H9 (cell line): ENCODE measurements at regions not wholly inside any gene's neighbourhood (a gene's known extent, or its start where the extent isn't known, plus 50 kb on each side); places are given as distances from the start of the nearest gene placed in this dataset.

Source experiments
- DNase-seq: peaks from one replicate; pipeline ENCODE4 v3.0.0-alpha.2; 2017
- H2AFZ ChIP-seq: one replicate; pipeline ENCODE4 v1.6.1; 2013; ENCODE audit warnings: mild to moderate bottlenecking, low read length, control low read depth, moderate library complexity
- H2AK5ac ChIP-seq: 2 replicates; pipeline ENCODE4 v1.6.1; 2013; ENCODE audit warnings: low read length, control low read depth, mixed read lengths; ENCODE audit not compliant: insufficient read length
- H2BK120ac ChIP-seq: one replicate; pipeline ENCODE4 v1.6.1; 2013; ENCODE audit warnings: low read depth, mild to moderate bottlenecking, low read length, control low read depth, inconsistent platforms; ENCODE audit not compliant: poor library complexity, severe bottlenecking
- H2BK12ac ChIP-seq: 2 replicates; pipeline ENCODE4 v1.6.1; 2013; ENCODE audit warnings: low read length, control low read depth, mixed read lengths, low read depth; ENCODE audit not compliant: insufficient read length
- H2BK15ac ChIP-seq: 2 replicates; pipeline ENCODE4 v1.6.1; 2013; ENCODE audit warnings: low read depth, low read length, control low read depth
- H2BK20ac ChIP-seq: one replicate; pipeline ENCODE4 v1.6.1; 2013; ENCODE audit warnings: low read depth, mild to moderate bottlenecking, low read length, control low read depth, inconsistent platforms; ENCODE audit not compliant: poor library complexity, severe bottlenecking
- H2BK5ac ChIP-seq: 2 replicates; pipeline ENCODE4 v1.6.1; 2013; ENCODE audit warnings: low read length, control low read depth, mixed read lengths; ENCODE audit not compliant: insufficient read length
- H3K14ac ChIP-seq: 2 replicates; pipeline ENCODE4 v1.6.1; 2013; ENCODE audit warnings: low read length, control low read depth; ENCODE audit not compliant: insufficient read depth
- H3K18ac ChIP-seq: 2 replicates; pipeline ENCODE4 v1.6.1; 2013; ENCODE audit warnings: low read depth, mild to moderate bottlenecking, mixed read lengths, low read length, control low read depth; ENCODE audit not compliant: insufficient read length
- H3K23ac ChIP-seq: 2 replicates; pipeline ENCODE4 v1.6.1; 2013; ENCODE audit warnings: low read length, control low read depth, mixed read lengths, low read depth; ENCODE audit not compliant: insufficient read length
- H3K23me2 ChIP-seq: 2 replicates; pipeline ENCODE4 v1.6.1; 2013; ENCODE audit warnings: low read depth, mild to moderate bottlenecking, mixed read lengths, low read length, control low read depth; ENCODE audit not compliant: insufficient read length, poor library complexity, severe bottlenecking
- H3K27ac ChIP-seq: 2 replicates; pipeline ENCODE4 v1.5.1; 2013; ENCODE audit warnings: low read length, control low read depth, mixed read lengths, low read depth; ENCODE audit not compliant: insufficient read length
- H3K27me3 ChIP-seq: 2 replicates; pipeline ENCODE4 v1.6.1; 2013; ENCODE audit warnings: low read length, control low read depth, inconsistent platforms; ENCODE audit not compliant: insufficient read depth
- H3K4ac ChIP-seq: 2 replicates; pipeline ENCODE4 v1.6.1; 2013; ENCODE audit warnings: low read depth, mild to moderate bottlenecking, control low read depth, inconsistent platforms, low read length, moderate library complexity
- H3K4me1 ChIP-seq: 2 replicates; pipeline ENCODE4 v1.6.1; 2013; ENCODE audit warnings: low read length, control low read depth, inconsistent platforms; ENCODE audit not compliant: insufficient read depth
- H3K4me2 ChIP-seq: 2 replicates; pipeline ENCODE4 v1.6.1; 2013; ENCODE audit warnings: low read length, control low read depth, mixed read lengths; ENCODE audit not compliant: insufficient read length, insufficient read depth
- H3K56ac ChIP-seq: 2 replicates; pipeline ENCODE4 v1.6.1; 2013; ENCODE audit warnings: low read depth, mild to moderate bottlenecking, mixed read lengths, low read length, control low read depth; ENCODE audit not compliant: insufficient read length
- H3K79me1 ChIP-seq: 2 replicates; pipeline ENCODE4 v1.6.1; 2013; ENCODE audit warnings: low read depth, mild to moderate bottlenecking, moderate library complexity, low read length, control low read depth, inconsistent platforms; ENCODE audit not compliant: insufficient read depth, poor library complexity, severe bottlenecking
- H3K79me2 ChIP-seq: 2 replicates; pipeline ENCODE4 v1.6.1; 2013; ENCODE audit warnings: low read length, control low read depth, inconsistent platforms; ENCODE audit not compliant: insufficient read depth
- H3K9ac ChIP-seq: 2 replicates; pipeline ENCODE4 v1.6.1; 2013; ENCODE audit warnings: low read length, control low read depth, mixed read lengths; ENCODE audit not compliant: insufficient read length; ENCODE audit errors: extremely low read depth
- H3K9me3 ChIP-seq: one replicate; pipeline ENCODE4 v1.6.1; 2013; ENCODE audit warnings: low read depth, low read length, inconsistent platforms; ENCODE audit not compliant: control insufficient read depth
- H3T11ph ChIP-seq: one replicate; pipeline ENCODE4 v1.6.1; 2013; ENCODE audit warnings: mild to moderate bottlenecking, low read length, control low read depth, inconsistent platforms
- H4K20me1 ChIP-seq: one replicate; pipeline ENCODE4 v1.6.1; 2013; ENCODE audit not compliant: control insufficient read depth, insufficient read length, insufficient read depth
- H4K5ac ChIP-seq: 2 replicates; pipeline ENCODE4 v1.6.1; 2013; ENCODE audit warnings: low read depth, mild to moderate bottlenecking, mixed read lengths, low read length, control low read depth; ENCODE audit not compliant: insufficient read length
- H4K8ac ChIP-seq: replicated peaks from 2 replicates; pipeline ENCODE4 v1.6.1; 2013; ENCODE audit warnings: low read length, control low read depth, mixed read lengths, low read depth; ENCODE audit not compliant: insufficient read length
- H4K91ac ChIP-seq: 2 replicates; pipeline ENCODE4 v1.6.1; 2013; ENCODE audit warnings: low read depth, mild to moderate bottlenecking, moderate library complexity, mixed read lengths, low read length, control low read depth; ENCODE audit not compliant: insufficient read length
- H3K27ac Mint-ChIP-seq, 3 experiments: 2 replicates in 2 of 3; 3 replicates in 1 of 3; pipeline ENCODE4 v1.8.0; 2020 to 2021; ENCODE audit warnings: mixed read lengths in 3 of 3, mild to moderate bottlenecking in 1 of 3, moderate library complexity in 1 of 3
- H3K27me3 Mint-ChIP-seq: 2 replicates; pipeline ENCODE4 v1.8.0; 2021; ENCODE audit warnings: low read depth, mild to moderate bottlenecking, moderate library complexity, mixed read lengths
- H3K36me3 Mint-ChIP-seq, 3 experiments: 2 replicates in 2 of 3; 3 replicates in 1 of 3; pipeline ENCODE4 v1.8.0; 2020 to 2021; ENCODE audit warnings: low read depth in 3 of 3, mixed read lengths in 3 of 3; ENCODE audit not compliant: insufficient read depth in 1 of 3
- H3K4me1 Mint-ChIP-seq, 2 experiments: 2 replicates each; pipeline ENCODE4 v1.8.0; 2020; ENCODE audit warnings: mixed read lengths in 2 of 2
- H3K4me3 Mint-ChIP-seq, 2 experiments: 2 replicates in 1 of 2; 3 replicates in 1 of 2; pipeline ENCODE4 v1.8.0; 2020 to 2021; ENCODE audit warnings: mild to moderate bottlenecking in 2 of 2, mixed read lengths in 2 of 2, moderate library complexity in 1 of 2
- H3K9me3 Mint-ChIP-seq, 2 experiments: 2 replicates in 1 of 2; 3 replicates in 1 of 2; pipeline ENCODE4 v1.8.0; 2020; ENCODE audit warnings: mild to moderate bottlenecking in 2 of 2, mixed read lengths in 2 of 2, moderate library complexity in 1 of 2
- WGBS: extraction: QIAGEN DNeasy Blood & Tissue Kit; methylation state at CpG from one replicate; pipeline ENCODE4 v1.1.7; 2013; ENCODE audit warnings: missing lambda C conversion rate, low lambda C conversion rate, mixed read lengths; ENCODE audit not compliant: insufficient read length; ENCODE audit errors: extremely low coverage; 5-methylcytosine and 5-hydroxymethylcytosine counted together
- TF ChIP-seq, protein P1 (sequence below): fragments of 200-600 bp; sonication (generic); conservative IDR thresholded peaks from 3 replicates; pipeline ENCODE4 v1.8.0; 2021; ENCODE audit warnings: antibody characterized with exemption, mild to moderate bottlenecking

DNA sequence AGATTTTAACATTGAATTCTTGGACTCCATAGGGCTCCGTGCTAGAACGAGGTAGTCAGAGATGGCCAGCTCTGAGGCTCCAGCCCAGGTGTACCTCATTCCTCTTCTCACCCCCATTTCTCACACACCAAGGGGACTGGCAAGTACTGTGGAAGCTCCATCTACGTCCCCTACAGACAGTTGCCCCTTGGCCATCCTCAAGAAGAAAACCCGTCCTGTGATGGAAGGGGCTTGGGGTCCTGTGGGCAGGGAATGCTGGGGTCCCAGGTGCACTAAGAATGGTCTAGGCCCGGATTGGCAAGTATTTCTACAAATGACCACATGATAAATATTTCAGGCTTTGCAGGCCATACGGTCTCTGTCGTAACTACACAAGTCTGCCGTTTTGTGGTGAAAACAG lies 110.3 kb downstream of the PDCL3 start:
- H3K14ac ChIP-seq: no peak overlapping the region
- H3K56ac ChIP-seq: no peak overlapping the region
- no peaks in the 10 kb centered on the region for H3K27me3 ChIP-seq
- no peak overlapping the region for H2BK12ac ChIP-seq
- TF ChIP-seq, protein P1, sequence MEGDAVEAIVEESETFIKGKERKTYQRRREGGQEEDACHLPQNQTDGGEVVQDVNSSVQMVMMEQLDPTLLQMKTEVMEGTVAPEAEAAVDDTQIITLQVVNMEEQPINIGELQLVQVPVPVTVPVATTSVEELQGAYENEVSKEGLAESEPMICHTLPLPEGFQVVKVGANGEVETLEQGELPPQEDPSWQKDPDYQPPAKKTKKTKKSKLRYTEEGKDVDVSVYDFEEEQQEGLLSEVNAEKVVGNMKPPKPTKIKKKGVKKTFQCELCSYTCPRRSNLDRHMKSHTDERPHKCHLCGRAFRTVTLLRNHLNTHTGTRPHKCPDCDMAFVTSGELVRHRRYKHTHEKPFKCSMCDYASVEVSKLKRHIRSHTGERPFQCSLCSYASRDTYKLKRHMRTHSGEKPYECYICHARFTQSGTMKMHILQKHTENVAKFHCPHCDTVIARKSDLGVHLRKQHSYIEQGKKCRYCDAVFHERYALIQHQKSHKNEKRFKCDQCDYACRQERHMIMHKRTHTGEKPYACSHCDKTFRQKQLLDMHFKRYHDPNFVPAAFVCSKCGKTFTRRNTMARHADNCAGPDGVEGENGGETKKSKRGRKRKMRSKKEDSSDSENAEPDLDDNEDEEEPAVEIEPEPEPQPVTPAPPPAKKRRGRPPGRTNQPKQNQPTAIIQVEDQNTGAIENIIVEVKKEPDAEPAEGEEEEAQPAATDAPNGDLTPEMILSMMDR: no peak
- H2BK5ac ChIP-seq: no peak overlapping the region
- no peaks in the 10 kb centered on the region for H3K9me3 ChIP-seq
- Mint-ChIP-seq H3K36me3 (no peaks in the 10 kb centered on the region), H3K9me3 (no peaks in the 10 kb centered on the region), H3K27me3 (no peaks in the 10 kb centered on the region), H3K4me1 (0 out of 4 replicates have a peak, but pooled peaks cover 0 to 2% of the 10 kb centered on the region in 2 experiments), H3K27ac (no peak overlapping the region), H3K4me3 (no peak overlapping the region)
- H4K5ac ChIP-seq: no peak overlapping the region
- WGBS: no CpG with 5 or more reads among the region's 8 CpGs
- H3K9ac ChIP-seq: no peak overlapping the region
- H3K79me1 ChIP-seq: no peaks in the 10 kb centered on the region
- H3K79me2 ChIP-seq: no peaks in the 10 kb centered on the region
- H2BK20ac ChIP-seq: no peak overlapping the region
- H3K4me1 ChIP-seq: no peaks in the 10 kb centered on the region
- no peak overlapping the region for H3T11ph ChIP-seq
- no peak overlapping the region for H2AFZ ChIP-seq
- no peak overlapping the region for H3K4me2 ChIP-seq
- no peak overlapping the region for H4K91ac ChIP-seq
- H3K23me2 ChIP-seq: no peaks in the 10 kb centered on the region
- no peak for DNase-seq
- H2AK5ac ChIP-seq: no peak overlapping the region
- H3K18ac ChIP-seq: no peak overlapping the region
- H2BK120ac ChIP-seq: no peak overlapping the region
- no peak overlapping the region for H2BK15ac ChIP-seq
- no peak overlapping the region for H4K8ac ChIP-seq
- no peak overlapping the region for H3K4ac ChIP-seq
- no peak overlapping the region for H3K27ac ChIP-seq
- H3K23ac ChIP-seq: no peak overlapping the region
- H4K20me1 ChIP-seq: no peaks in the 10 kb centered on the region
